GM23338 (cell line): ENCODE measurements at regions not wholly inside any gene's neighbourhood (a gene's known extent, or its start where the extent isn't known, plus 50 kb on each side); places are given as distances from the start of the nearest gene placed in this dataset.

Experiments
- CREB1 ChIP-seq: fragments of 250-450 bp; sonication (Bioruptor Pico); IDR thresholded peaks from 2 replicates; pipeline ENCODE4 v1.5.0; 2020; ENCODE audit warnings: low read depth, mild to moderate bottlenecking, moderate library complexity
- EZH2 ChIP-seq: fragments of 200-600 bp; sonication (generic); IDR thresholded peaks from one replicate; pipeline ENCODE4 v1.8.0; 2017; ENCODE audit warnings: antibody characterized with exemption, mild to moderate bottlenecking, low read depth; ENCODE audit not compliant: unreplicated experiment
- EZH2phosphoT487 ChIP-seq: fragments of 200-600 bp; sonication (generic); IDR thresholded peaks from one replicate; pipeline ENCODE4 v1.8.1; 2018; ENCODE audit warnings: antibody characterized with exemption; ENCODE audit not compliant: unreplicated experiment
- JUNB ChIP-seq: IDR thresholded peaks from one replicate; pipeline ENCODE4 v1.6.1; 2016; ENCODE audit warnings: antibody characterized with exemption; ENCODE audit not compliant: unreplicated experiment
- POLR2AphosphoS5 ChIP-seq: IDR thresholded peaks from 2 replicates; pipeline ENCODE4 v1.6.1; 2016; ENCODE audit warnings: antibody characterized with exemption, low read depth
- TF ChIP-seq, protein P1 (sequence below), 2 experiments: fragments of 200-600 bp in 1 of 2; sonication (generic) in 1 of 2; conservative IDR thresholded peaks; 2 replicates each; pipeline versions ENCODE4 v1.5.1 to v1.6.1; 2016 to 2017; ENCODE audit warnings: antibody characterized with exemption in 2 of 2, low read depth in 2 of 2, mild to moderate bottlenecking in 2 of 2, moderate library complexity in 1 of 2

DNA sequence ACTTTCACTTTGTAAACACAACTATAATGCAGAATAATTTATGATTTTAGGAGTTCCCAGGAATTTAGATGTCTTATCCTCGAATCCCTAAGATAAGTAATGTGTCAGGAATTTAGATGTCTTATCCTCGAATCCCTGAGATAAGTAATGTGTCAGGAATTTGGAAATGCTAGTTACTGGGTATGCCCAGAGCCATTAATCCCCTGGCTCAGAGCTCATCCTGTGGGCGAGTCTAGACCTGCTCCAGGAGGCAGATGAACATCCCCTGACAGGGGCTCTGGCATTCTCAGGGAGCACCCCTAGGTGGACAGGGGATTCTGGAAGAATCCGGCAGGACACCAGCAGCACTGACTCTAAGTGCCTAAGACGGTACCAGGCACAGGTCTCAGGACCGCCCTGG, 163.3 kb downstream of the ARRDC4 start:
- TF ChIP-seq, protein P1, sequence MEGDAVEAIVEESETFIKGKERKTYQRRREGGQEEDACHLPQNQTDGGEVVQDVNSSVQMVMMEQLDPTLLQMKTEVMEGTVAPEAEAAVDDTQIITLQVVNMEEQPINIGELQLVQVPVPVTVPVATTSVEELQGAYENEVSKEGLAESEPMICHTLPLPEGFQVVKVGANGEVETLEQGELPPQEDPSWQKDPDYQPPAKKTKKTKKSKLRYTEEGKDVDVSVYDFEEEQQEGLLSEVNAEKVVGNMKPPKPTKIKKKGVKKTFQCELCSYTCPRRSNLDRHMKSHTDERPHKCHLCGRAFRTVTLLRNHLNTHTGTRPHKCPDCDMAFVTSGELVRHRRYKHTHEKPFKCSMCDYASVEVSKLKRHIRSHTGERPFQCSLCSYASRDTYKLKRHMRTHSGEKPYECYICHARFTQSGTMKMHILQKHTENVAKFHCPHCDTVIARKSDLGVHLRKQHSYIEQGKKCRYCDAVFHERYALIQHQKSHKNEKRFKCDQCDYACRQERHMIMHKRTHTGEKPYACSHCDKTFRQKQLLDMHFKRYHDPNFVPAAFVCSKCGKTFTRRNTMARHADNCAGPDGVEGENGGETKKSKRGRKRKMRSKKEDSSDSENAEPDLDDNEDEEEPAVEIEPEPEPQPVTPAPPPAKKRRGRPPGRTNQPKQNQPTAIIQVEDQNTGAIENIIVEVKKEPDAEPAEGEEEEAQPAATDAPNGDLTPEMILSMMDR (conservative IDR thresholded peaks at IDR 0.05; ENCODE audit: low read depth in 2 of 2), result no peak
- TF ChIP-seq POLR2AphosphoS5 (no peak), EZH2 (no peak), EZH2phosphoT487 (no peak), CREB1 (no peak), JUNB (no peak)
